T1000 (cell line): ENCODE measurements at regions not wholly inside any gene's neighbourhood (a gene's known extent, or its start where the extent isn't known, plus 50 kb on each side); places are given as distances from the start of the nearest gene placed in this dataset.
"Not testable (repeated sequence)": the region's sequence is repeated elsewhere in the genome, so short reads cannot be mapped to it uniquely, and the experiment has no call there.

Experiments
- DNase-seq: peaks from one replicate; lab custom pipeline; 2025; ENCODE audit warnings: mixed read lengths; lab: John Stamatoyannopoulos, UW

- no peak for DNase-seq
Observed at GRCh38 chr13:58191754-58192153, 560.2 kb downstream of the PCDH17 start.

- DNase-seq = no peak
Observed at GRCh38 chr13:58202099-58202498, 570.6 kb downstream of the PCDH17 start.

GRCh38 chr13:58207501-58207900 lies 576.0 kb downstream of the PCDH17 start:
- no peak for DNase-seq

GRCh38 chr13:58235454-58235853 lies 603.9 kb downstream of the PCDH17 start:
- no peak for DNase-seq

GRCh38 chr13:58238972-58239773 lies 607.6 kb downstream of the PCDH17 start:
- no peak for DNase-seq

GRCh38 chr13:58239774-58240268 lies 608.3 kb downstream of the PCDH17 start:
- no peak for DNase-seq

GRCh38 chr13:58247080-58247479 lies 615.5 kb downstream of the PCDH17 start:
- DNase-seq = no peak

GRCh38 chr13:58254943-58255342 lies 623.4 kb downstream of the PCDH17 start:
- DNase-seq = no peak

GRCh38 chr13:58266271-58266670 lies 634.7 kb downstream of the PCDH17 start:
- no peak for DNase-seq

- DNase-seq = no peak
Observed at GRCh38 chr13:58298556-58299135, 667.1 kb downstream of the PCDH17 start.

GRCh38 chr13:58300224-58300623 lies 668.7 kb downstream of the PCDH17 start:
- no peak for DNase-seq

GRCh38 chr13:58300974-58301681 lies 669.6 kb downstream of the PCDH17 start:
- DNase-seq = no peak

GRCh38 chr13:58302349-58302748 lies 670.8 kb downstream of the PCDH17 start:
- no peak for DNase-seq

GRCh38 chr13:58306062-58306461 lies 674.5 kb downstream of the PCDH17 start:
- no peak for DNase-seq

- no peak for DNase-seq
Observed at GRCh38 chr13:58313219-58313618, 681.7 kb downstream of the PCDH17 start.

GRCh38 chr13:58318495-58319167 lies 687.1 kb downstream of the PCDH17 start:
- DNase-seq = no peak

GRCh38 chr13:58324161-58324560 lies 692.6 kb downstream of the PCDH17 start:
- no peak for DNase-seq

- no peak for DNase-seq
Observed at GRCh38 chr13:58329746-58330145, 698.2 kb downstream of the PCDH17 start.

- no peak for DNase-seq
Observed at GRCh38 chr13:58340895-58341294, 709.4 kb downstream of the PCDH17 start.

GRCh38 chr13:58341318-58341717 lies 709.8 kb downstream of the PCDH17 start:
- no peak for DNase-seq

GRCh38 chr13:58343076-58343475 lies 711.5 kb downstream of the PCDH17 start:
- no peak for DNase-seq

- DNase-seq = not testable (repeated sequence)
Observed at GRCh38 chr13:58352100-58352499, 720.6 kb downstream of the PCDH17 start.
